ENCODE measurements at regions not wholly inside any gene's neighbourhood (a gene's known extent, or its start where the extent isn't known, plus 50 kb on each side); places are given as distances from the start of the nearest gene placed in this dataset.

GRCh38 chr3:13713396-13713795 lies 164.5 kb downstream of the FBLN2 start:
- TF ChIP-seq POLR2A (IDR thresholded peaks at IDR 0.05) (no peak), CTCF (IDR thresholded peaks at IDR 0.05) (no peak), POLR2AphosphoS5 (IDR thresholded peaks at IDR 0.05) (no peak)
- Histone ChIP-seq H3K36me3 (no peaks in the 10 kb centered on the region), H3K9me3 (no peaks in the 10 kb centered on the region), H3K4me3 (no peak overlapping the region), H3K27ac (no peak overlapping the region), H3K27me3 (no peaks in the 10 kb centered on the region), H3K4me1 (no peaks in the 10 kb centered on the region)
- 90 to 92% methylated on average over 4 of the region's 4 CpGs for WGBS, 2 donors
- intact Hi-C loops (cut with DNase I): no loop called here
- DNase-seq: peak; percentile 46

GRCh38 chr3:13712682-13713180 lies 163.8 kb downstream of the FBLN2 start:
- 26 to 49% methylated on average over 3 of the region's 3 CpGs for WGBS, 2 donors
- H3K27me3 ChIP-seq: no peaks in the 10 kb centered on the region
- no peaks in the 10 kb centered on the region for H3K4me1 ChIP-seq
- intact Hi-C loops (cut with DNase I): no loop called here
- H3K36me3 ChIP-seq: no peaks in the 10 kb centered on the region
- no peak overlapping the region for H3K27ac ChIP-seq
- H3K9me3 ChIP-seq: no peaks in the 10 kb centered on the region
- DNase-seq: no peak
- no peak overlapping the region for H3K4me3 ChIP-seq
- TF ChIP-seq EP300 (IDR thresholded peaks at IDR 0.05) (no peak), POLR2AphosphoS5 (IDR thresholded peaks at IDR 0.05) (no peak), CTCF (IDR thresholded peaks at IDR 0.05) (no peak), POLR2A (IDR thresholded peaks at IDR 0.05) (no peak)

GRCh38 chr3:13711911-13712650 lies 163.2 kb downstream of the FBLN2 start:
- no peak for TF ChIP-seq POLR2AphosphoS5 (IDR thresholded peaks at IDR 0.05)
- TF ChIP-seq EP300 (IDR thresholded peaks at IDR 0.05): no peak
- no peak for TF ChIP-seq CTCF (IDR thresholded peaks at IDR 0.05)
- no peak for TF ChIP-seq POLR2A (IDR thresholded peaks at IDR 0.05)
- peak; percentile 33 for DNase-seq
- Histone ChIP-seq H3K4me1 (no peaks in the 10 kb centered on the region), H3K36me3 (no peaks in the 10 kb centered on the region), H3K9me3 (no peaks in the 10 kb centered on the region), H3K27me3 (no peaks in the 10 kb centered on the region), H3K4me3 (no peak overlapping the region), H3K27ac (no peak overlapping the region)
- intact Hi-C loops (cut with DNase I): no loop called here
- 52 to 74% methylated on average over 9 of the region's 9 CpGs for WGBS, 2 donors

- Histone ChIP-seq H3K36me3 (no peaks in the 10 kb centered on the region), H3K4me3 (no peak overlapping the region), H3K9me3 (no peaks in the 10 kb centered on the region), H3K27ac (no peak overlapping the region), H3K27me3 (no peaks in the 10 kb centered on the region), H3K4me1 (no peaks in the 10 kb centered on the region)
- intact Hi-C loops (cut with DNase I): no loop called here
- DNase-seq: peak; percentile 21
- TF ChIP-seq POLR2AphosphoS5 (IDR thresholded peaks at IDR 0.05): no peak
- TF ChIP-seq POLR2A (IDR thresholded peaks at IDR 0.05): no peak
- TF ChIP-seq CTCF (IDR thresholded peaks at IDR 0.05): no peak
- TF ChIP-seq EP300 (IDR thresholded peaks at IDR 0.05): no peak
- 41 to 61% methylated on average over 3 of the region's 3 CpGs for WGBS, 2 donors
Observed at GRCh38 chr3:13710251-13710650, 161.3 kb downstream of the FBLN2 start.

GRCh38 chr3:13709706-13710105 lies 160.8 kb downstream of the FBLN2 start:
- no peak overlapping the region for H3K27ac ChIP-seq
- TF ChIP-seq EP300 (IDR thresholded peaks at IDR 0.05) (no peak), POLR2A (IDR thresholded peaks at IDR 0.05) (no peak), POLR2AphosphoS5 (IDR thresholded peaks at IDR 0.05) (no peak), CTCF (IDR thresholded peaks at IDR 0.05) (no peak)
- DNase-seq: peak; percentile 37
- no peaks in the 10 kb centered on the region for H3K36me3 ChIP-seq
- WGBS, 2 donors: 93 to 95% methylated on average over 1 of the region's 1 CpG
- H3K27me3 ChIP-seq: no peaks in the 10 kb centered on the region
- H3K4me3 ChIP-seq: no peak overlapping the region
- intact Hi-C loops (cut with DNase I): no loop called here
- no peaks in the 10 kb centered on the region for H3K4me1 ChIP-seq
- no peaks in the 10 kb centered on the region for H3K9me3 ChIP-seq
